Glutamatergic neuron (in vitro differentiated cells): ENCODE measurements at regions not wholly inside any gene's neighbourhood (a gene's known extent, or its start where the extent isn't known, plus 50 kb on each side); places are given as distances from the start of the nearest gene placed in this dataset.
A peak's percentile ranks its signal among the peaks of the same experiment; 100 is the strongest.

Experiments used
- DNase-seq: peaks from one replicate; pipeline ENCODE4 v3.0.0; 2022
- H3K27ac Mint-ChIP-seq: one replicate; pipeline ENCODE4 v1.8.0; 2020; ENCODE audit warnings: mild to moderate bottlenecking, mixed read lengths, inconsistent platforms; ENCODE audit not compliant: unreplicated experiment
- H3K27me3 Mint-ChIP-seq: one replicate; pipeline ENCODE4 v1.8.0; 2020; ENCODE audit warnings: mild to moderate bottlenecking, moderate library complexity, mixed read lengths, inconsistent platforms; ENCODE audit not compliant: unreplicated experiment
- H3K36me3 Mint-ChIP-seq: one replicate; pipeline ENCODE4 v1.8.0; 2020; ENCODE audit warnings: mild to moderate bottlenecking, mixed read lengths, inconsistent platforms; ENCODE audit not compliant: unreplicated experiment
- H3K4me1 Mint-ChIP-seq: one replicate; pipeline ENCODE4 v1.8.0; 2020; ENCODE audit warnings: mild to moderate bottlenecking, low read depth, mixed read lengths, inconsistent platforms; ENCODE audit not compliant: unreplicated experiment
- H3K4me3 Mint-ChIP-seq: one replicate; pipeline ENCODE4 v1.8.0; 2020; ENCODE audit warnings: mild to moderate bottlenecking, mixed read lengths, inconsistent platforms; ENCODE audit not compliant: unreplicated experiment
- H3K9me3 Mint-ChIP-seq: one replicate; pipeline ENCODE4 v1.8.0; 2020; ENCODE audit warnings: mild to moderate bottlenecking, moderate library complexity, mixed read lengths, inconsistent platforms; ENCODE audit not compliant: unreplicated experiment
- TF ChIP-seq, protein P1 (sequence below): fragments of 200-600 bp; sonication (generic); IDR thresholded peaks from one replicate; pipeline ENCODE4 v1.5.0; 2021; ENCODE audit not compliant: partially characterized antibody, unreplicated experiment

GRCh38 chr6:87897663-87898062 is 150.0 kb upstream of the SPACA1 start:
- TF ChIP-seq, protein P1, sequence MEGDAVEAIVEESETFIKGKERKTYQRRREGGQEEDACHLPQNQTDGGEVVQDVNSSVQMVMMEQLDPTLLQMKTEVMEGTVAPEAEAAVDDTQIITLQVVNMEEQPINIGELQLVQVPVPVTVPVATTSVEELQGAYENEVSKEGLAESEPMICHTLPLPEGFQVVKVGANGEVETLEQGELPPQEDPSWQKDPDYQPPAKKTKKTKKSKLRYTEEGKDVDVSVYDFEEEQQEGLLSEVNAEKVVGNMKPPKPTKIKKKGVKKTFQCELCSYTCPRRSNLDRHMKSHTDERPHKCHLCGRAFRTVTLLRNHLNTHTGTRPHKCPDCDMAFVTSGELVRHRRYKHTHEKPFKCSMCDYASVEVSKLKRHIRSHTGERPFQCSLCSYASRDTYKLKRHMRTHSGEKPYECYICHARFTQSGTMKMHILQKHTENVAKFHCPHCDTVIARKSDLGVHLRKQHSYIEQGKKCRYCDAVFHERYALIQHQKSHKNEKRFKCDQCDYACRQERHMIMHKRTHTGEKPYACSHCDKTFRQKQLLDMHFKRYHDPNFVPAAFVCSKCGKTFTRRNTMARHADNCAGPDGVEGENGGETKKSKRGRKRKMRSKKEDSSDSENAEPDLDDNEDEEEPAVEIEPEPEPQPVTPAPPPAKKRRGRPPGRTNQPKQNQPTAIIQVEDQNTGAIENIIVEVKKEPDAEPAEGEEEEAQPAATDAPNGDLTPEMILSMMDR = no peak
- Mint-ChIP-seq H3K4me1 (peaks cover 12% of the 10 kb centered on the region), H3K27ac (no peak overlapping the region), H3K4me3 (no peak overlapping the region), H3K36me3 (no peaks in the 10 kb centered on the region), H3K9me3 (peaks cover 6% of the 10 kb centered on the region), H3K27me3 (no peaks in the 10 kb centered on the region)
- DNase-seq = no peak

DNA sequence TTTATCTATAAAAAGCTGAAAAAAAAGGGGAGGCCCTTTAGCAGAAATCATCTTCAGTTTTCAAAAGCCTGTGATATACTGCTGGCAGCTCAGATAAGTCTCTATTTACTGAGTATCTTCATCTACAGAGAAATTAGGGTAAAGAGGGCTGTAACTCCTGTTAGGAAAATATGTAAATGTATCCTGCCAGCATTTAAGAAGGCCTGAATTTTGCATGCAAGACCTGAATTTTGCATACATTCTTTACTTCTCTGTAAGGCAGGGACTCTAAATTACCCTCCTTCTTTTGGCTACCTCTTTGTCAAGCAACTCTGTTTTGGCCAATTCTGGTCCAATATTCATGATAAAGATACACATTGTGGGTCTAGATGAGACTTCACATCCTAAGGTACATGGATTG is 150.6 kb upstream of the SPACA1 start:
- no peaks in the 10 kb centered on the region for H3K36me3 Mint-ChIP-seq
- DNase-seq = no peak
- peaks cover 12% of the 10 kb centered on the region for H3K4me1 Mint-ChIP-seq
- TF ChIP-seq, protein P1 = no peak
- H3K27me3 Mint-ChIP-seq = no peaks in the 10 kb centered on the region
- no peak overlapping the region for H3K4me3 Mint-ChIP-seq
- peak overlapping the region; percentile 33 for H3K27ac Mint-ChIP-seq
- H3K9me3 Mint-ChIP-seq = peaks cover 2% of the 10 kb centered on the region

DNA sequence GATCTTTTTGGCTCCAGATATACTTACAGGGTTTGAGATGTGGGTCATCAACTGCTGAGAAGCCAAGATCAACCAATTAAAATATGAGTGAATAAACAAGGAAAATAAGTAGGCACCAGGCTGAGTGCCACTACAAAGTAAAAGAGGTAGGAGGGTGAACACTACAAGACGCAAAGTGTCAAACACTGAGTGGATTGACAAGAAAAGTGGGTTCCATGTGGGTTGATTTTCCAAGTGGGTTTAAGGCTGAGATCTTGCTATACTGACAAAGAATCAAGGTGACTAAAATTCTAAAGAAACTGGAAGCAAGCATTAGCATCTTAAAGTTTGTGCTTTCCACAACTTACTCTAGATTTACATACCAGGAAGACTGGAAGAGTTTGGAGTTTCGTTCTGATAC is 160.4 kb upstream of the SPACA1 start:
- H3K9me3 Mint-ChIP-seq = no peaks in the 10 kb centered on the region
- no peak for DNase-seq
- no peak overlapping the region for H3K4me3 Mint-ChIP-seq
- H3K36me3 Mint-ChIP-seq = peaks cover 8% of the 10 kb centered on the region
- H3K27ac Mint-ChIP-seq = no peak overlapping the region
- TF ChIP-seq, protein P1 = no peak
- H3K4me1 Mint-ChIP-seq = peaks cover 5% of the 10 kb centered on the region
- no peaks in the 10 kb centered on the region for H3K27me3 Mint-ChIP-seq

- DNase-seq = no peak
- H3K36me3 Mint-ChIP-seq = peaks cover 13% of the 10 kb centered on the region
- H3K9me3 Mint-ChIP-seq = peaks cover 13% of the 10 kb centered on the region
- H3K4me1 Mint-ChIP-seq = peaks cover 33% of the 10 kb centered on the region
- no peak overlapping the region for H3K4me3 Mint-ChIP-seq
- peaks cover 5% of the 10 kb centered on the region for H3K27me3 Mint-ChIP-seq
- H3K27ac Mint-ChIP-seq = no peak overlapping the region
- TF ChIP-seq, protein P1 = no peak
Measured at GRCh38 chr6:87884203-87884602, 163.4 kb upstream of the SPACA1 start.

- DNase-seq = no peak
- Mint-ChIP-seq H3K27me3 (peaks cover 5% of the 10 kb centered on the region), H3K36me3 (peaks cover 12% of the 10 kb centered on the region), H3K27ac (peak overlapping the region; percentile 98), H3K9me3 (peaks cover 14% of the 10 kb centered on the region), H3K4me1 (peaks cover 50% of the 10 kb centered on the region), H3K4me3 (peak overlapping the region; percentile 8)
- TF ChIP-seq, protein P1 = no peak
Measured at GRCh38 chr6:87881342-87881895, 166.2 kb upstream of the SPACA1 start.
